ENCODE measurements at regions not wholly inside any gene's neighbourhood (a gene's known extent, or its start where the extent isn't known, plus 50 kb on each side); places are given as distances from the start of the nearest gene placed in this dataset.
"Not testable (repeated sequence)": the region's sequence is repeated elsewhere in the genome, so short reads cannot be mapped to it uniquely, and the experiment has no call there.

GRCh38 chr15:47047981-47048380, 669.3 kb upstream of the SEMA6D start:
- not testable (repeated sequence) for H3K4me3 ChIP-seq (ENCODE audit: insufficient read depth, low read depth, low read length, poor library complexity, severe bottlenecking); H3K27me3 ChIP-seq (replicated peaks; ENCODE audit: control insufficient read depth, insufficient read depth, low read length, poor library complexity, severe bottlenecking); H3K27ac ChIP-seq (ENCODE audit: insufficient read depth, low read length, poor library complexity, severe bottlenecking); H3K36me3 ChIP-seq (ENCODE audit: control insufficient read depth, insufficient read depth, low read length); H3K9me3 ChIP-seq (ENCODE audit: control insufficient read depth, low read length); DNase-seq; H3K4me1 ChIP-seq (ENCODE audit: control insufficient read depth, insufficient read depth, low read length, poor library complexity, severe bottlenecking)

GRCh38 chr15:47066392-47066791, 650.9 kb upstream of the SEMA6D start:
- H3K36me3 ChIP-seq (ENCODE audit: control insufficient read depth, insufficient read depth, low read length) = no peaks in the 10 kb centered on the region

GRCh38 chr15:47077846-47078245, 639.5 kb upstream of the SEMA6D start:
- not testable (repeated sequence) for H3K27ac ChIP-seq (ENCODE audit: insufficient read depth, low read length, poor library complexity, severe bottlenecking); H3K4me1 ChIP-seq (ENCODE audit: control insufficient read depth, insufficient read depth, low read length, poor library complexity, severe bottlenecking); DNase-seq; H3K9me3 ChIP-seq (ENCODE audit: control insufficient read depth, low read length); H3K36me3 ChIP-seq (ENCODE audit: control insufficient read depth, insufficient read depth, low read length); H3K4me3 ChIP-seq (ENCODE audit: insufficient read depth, low read depth, low read length, poor library complexity, severe bottlenecking); H3K27me3 ChIP-seq (replicated peaks; ENCODE audit: control insufficient read depth, insufficient read depth, low read length, poor library complexity, severe bottlenecking)

More at GRCh38 chr15:47066392-47066791, 650.9 kb upstream of the SEMA6D start:
- no peaks in the 10 kb centered on the region for H3K4me1 ChIP-seq (ENCODE audit: control insufficient read depth, insufficient read depth, low read length, poor library complexity, severe bottlenecking)
- DNase-seq = no peak
- no peak overlapping the region for H3K4me3 ChIP-seq (ENCODE audit: insufficient read depth, low read depth, low read length, poor library complexity, severe bottlenecking)
- H3K9me3 ChIP-seq (ENCODE audit: control insufficient read depth, low read length) = no peaks in the 10 kb centered on the region
- no peak overlapping the region for H3K27ac ChIP-seq (ENCODE audit: insufficient read depth, low read length, poor library complexity, severe bottlenecking)
- H3K27me3 ChIP-seq (replicated peaks; ENCODE audit: control insufficient read depth, insufficient read depth, low read length, poor library complexity, severe bottlenecking) = no peaks in the 10 kb centered on the region

GRCh38 chr15:47095833-47096232, 621.5 kb upstream of the SEMA6D start:
- DNase-seq = no peak
- no peak overlapping the region for H3K4me3 ChIP-seq (ENCODE audit: insufficient read depth, low read depth, low read length, poor library complexity, severe bottlenecking)
- H3K27ac ChIP-seq (ENCODE audit: insufficient read depth, low read length, poor library complexity, severe bottlenecking) = no peak overlapping the region

GRCh38 chr15:47098526-47098925, 618.8 kb upstream of the SEMA6D start:
- DNase-seq; H3K4me3 ChIP-seq (ENCODE audit: insufficient read depth, low read depth, low read length, poor library complexity, severe bottlenecking); H3K27me3 ChIP-seq (replicated peaks; ENCODE audit: control insufficient read depth, insufficient read depth, low read length, poor library complexity, severe bottlenecking); H3K27ac ChIP-seq (ENCODE audit: insufficient read depth, low read length, poor library complexity, severe bottlenecking); H3K4me1 ChIP-seq (ENCODE audit: control insufficient read depth, insufficient read depth, low read length, poor library complexity, severe bottlenecking); H3K36me3 ChIP-seq (ENCODE audit: control insufficient read depth, insufficient read depth, low read length); H3K9me3 ChIP-seq (ENCODE audit: control insufficient read depth, low read length): not testable (repeated sequence)

More at GRCh38 chr15:47095833-47096232, 621.5 kb upstream of the SEMA6D start:
- H3K9me3 ChIP-seq (ENCODE audit: control insufficient read depth, low read length) = no peaks in the 10 kb centered on the region
- H3K27me3 ChIP-seq (replicated peaks; ENCODE audit: control insufficient read depth, insufficient read depth, low read length, poor library complexity, severe bottlenecking) = no peaks in the 10 kb centered on the region
- H3K4me1 ChIP-seq (ENCODE audit: control insufficient read depth, insufficient read depth, low read length, poor library complexity, severe bottlenecking) = no peaks in the 10 kb centered on the region
- no peaks in the 10 kb centered on the region for H3K36me3 ChIP-seq (ENCODE audit: control insufficient read depth, insufficient read depth, low read length)

- not testable (repeated sequence) for H3K4me3 ChIP-seq (ENCODE audit: insufficient read depth, low read depth, low read length, poor library complexity, severe bottlenecking); H3K9me3 ChIP-seq (ENCODE audit: control insufficient read depth, low read length); H3K4me1 ChIP-seq (ENCODE audit: control insufficient read depth, insufficient read depth, low read length, poor library complexity, severe bottlenecking); H3K36me3 ChIP-seq (ENCODE audit: control insufficient read depth, insufficient read depth, low read length); H3K27me3 ChIP-seq (replicated peaks; ENCODE audit: control insufficient read depth, insufficient read depth, low read length, poor library complexity, severe bottlenecking); H3K27ac ChIP-seq (ENCODE audit: insufficient read depth, low read length, poor library complexity, severe bottlenecking); DNase-seq
Measured at GRCh38 chr15:47099801-47100200, 617.5 kb upstream of the SEMA6D start.

GRCh38 chr15:47108800-47109199, 608.5 kb upstream of the SEMA6D start:
- H3K4me1 ChIP-seq (ENCODE audit: control insufficient read depth, insufficient read depth, low read length, poor library complexity, severe bottlenecking); H3K4me3 ChIP-seq (ENCODE audit: insufficient read depth, low read depth, low read length, poor library complexity, severe bottlenecking); H3K9me3 ChIP-seq (ENCODE audit: control insufficient read depth, low read length); DNase-seq; H3K36me3 ChIP-seq (ENCODE audit: control insufficient read depth, insufficient read depth, low read length); H3K27ac ChIP-seq (ENCODE audit: insufficient read depth, low read length, poor library complexity, severe bottlenecking); H3K27me3 ChIP-seq (replicated peaks; ENCODE audit: control insufficient read depth, insufficient read depth, low read length, poor library complexity, severe bottlenecking): not testable (repeated sequence)

- Histone ChIP-seq H3K4me3 (ENCODE audit: insufficient read depth, low read depth, low read length, poor library complexity, severe bottlenecking) (no peak overlapping the region), H3K4me1 (ENCODE audit: control insufficient read depth, insufficient read depth, low read length, poor library complexity, severe bottlenecking) (no peaks in the 10 kb centered on the region), H3K27me3 (replicated peaks; ENCODE audit: control insufficient read depth, insufficient read depth, low read length, poor library complexity, severe bottlenecking) (no peaks in the 10 kb centered on the region), H3K9me3 (ENCODE audit: control insufficient read depth, low read length) (no peaks in the 10 kb centered on the region), H3K36me3 (ENCODE audit: control insufficient read depth, insufficient read depth, low read length) (no peaks in the 10 kb centered on the region), H3K27ac (ENCODE audit: insufficient read depth, low read length, poor library complexity, severe bottlenecking) (no peak overlapping the region)
- no peak for DNase-seq
Measured at GRCh38 chr15:47116698-47117097, 600.6 kb upstream of the SEMA6D start.

GRCh38 chr15:47119349-47119748, 598.0 kb upstream of the SEMA6D start:
- H3K27me3 ChIP-seq (replicated peaks; ENCODE audit: control insufficient read depth, insufficient read depth, low read length, poor library complexity, severe bottlenecking) = no peaks in the 10 kb centered on the region
- H3K9me3 ChIP-seq (ENCODE audit: control insufficient read depth, low read length) = no peaks in the 10 kb centered on the region
- no peaks in the 10 kb centered on the region for H3K36me3 ChIP-seq (ENCODE audit: control insufficient read depth, insufficient read depth, low read length)
- H3K4me3 ChIP-seq (ENCODE audit: insufficient read depth, low read depth, low read length, poor library complexity, severe bottlenecking) = no peak overlapping the region
- H3K4me1 ChIP-seq (ENCODE audit: control insufficient read depth, insufficient read depth, low read length, poor library complexity, severe bottlenecking) = no peaks in the 10 kb centered on the region
- H3K27ac ChIP-seq (ENCODE audit: insufficient read depth, low read length, poor library complexity, severe bottlenecking) = no peak overlapping the region
- DNase-seq = no peak

- H3K4me1 ChIP-seq (ENCODE audit: control insufficient read depth, insufficient read depth, low read length, poor library complexity, severe bottlenecking) = no peaks in the 10 kb centered on the region
- no peaks in the 10 kb centered on the region for H3K27me3 ChIP-seq (replicated peaks; ENCODE audit: control insufficient read depth, insufficient read depth, low read length, poor library complexity, severe bottlenecking)
- H3K4me3 ChIP-seq (ENCODE audit: insufficient read depth, low read depth, low read length, poor library complexity, severe bottlenecking) = no peak overlapping the region
- H3K36me3 ChIP-seq (ENCODE audit: control insufficient read depth, insufficient read depth, low read length) = no peaks in the 10 kb centered on the region
- H3K9me3 ChIP-seq (ENCODE audit: control insufficient read depth, low read length) = no peaks in the 10 kb centered on the region
- H3K27ac ChIP-seq (ENCODE audit: insufficient read depth, low read length, poor library complexity, severe bottlenecking) = no peak overlapping the region
- DNase-seq = no peak
Measured at GRCh38 chr15:47124430-47125102, 592.7 kb upstream of the SEMA6D start.
